Fibroblast of mammary gland (primary cell): ENCODE measurements at regions not wholly inside any gene's neighbourhood (a gene's known extent, or its start where the extent isn't known, plus 50 kb on each side); places are given as distances from the start of the nearest gene placed in this dataset.

Source experiments
- DNase-seq: peaks from one replicate; pipeline ENCODE4 v3.0.0-alpha.2; 2010; ENCODE audit warnings: low read depth
- H3K4me3 ChIP-seq: 2 replicates; pipeline ENCODE4 v1.5.1; 2011; ENCODE audit warnings: low read depth, mild to moderate bottlenecking, low read length, moderate library complexity; ENCODE audit not compliant: control insufficient read depth
- CTCF ChIP-seq: conservative IDR thresholded peaks from 2 replicates; pipeline ENCODE4 v1.5.1; 2011; ENCODE audit warnings: low read depth, low read length, inconsistent platforms; ENCODE audit not compliant: control insufficient read depth, insufficient read depth

GRCh38 chr13:80011448-80012212, 329.3 kb downstream of the SPRY2 start:
- no peak for TF ChIP-seq CTCF
- DNase-seq, result no peak
- H3K4me3 ChIP-seq, result no peak overlapping the region

GRCh38 chr13:80010846-80011245, 330.1 kb downstream of the SPRY2 start:
- no peak overlapping the region for H3K4me3 ChIP-seq
- no peak for DNase-seq
- no peak for TF ChIP-seq CTCF

- TF ChIP-seq CTCF, result no peak
- H3K4me3 ChIP-seq, result no peak overlapping the region
- no peak for DNase-seq
These were observed 330.6 kb downstream of the SPRY2 start for GRCh38 chr13:80010286-80010831.

GRCh38 chr13:80009760-80010159, 331.2 kb downstream of the SPRY2 start:
- TF ChIP-seq CTCF, result no peak
- H3K4me3 ChIP-seq, result no peak overlapping the region
- no peak for DNase-seq

GRCh38 chr13:80006940-80007339, 334.0 kb downstream of the SPRY2 start:
- no peak for DNase-seq
- H3K4me3 ChIP-seq, result no peak overlapping the region
- no peak for TF ChIP-seq CTCF

GRCh38 chr13:80001510-80001842, 339.4 kb downstream of the SPRY2 start:
- no peak overlapping the region for H3K4me3 ChIP-seq
- no peak for TF ChIP-seq CTCF
- DNase-seq, result no peak
